Limb (tissue), 2 donors: ENCODE measurements at regions not wholly inside any gene's neighbourhood (a gene's known extent, or its start where the extent isn't known, plus 50 kb on each side); places are given as distances from the start of the nearest gene placed in this dataset.
"Not testable (repeated sequence)": the region's sequence is repeated elsewhere in the genome, so short reads cannot be mapped to it uniquely, and the experiment has no call there.

Source experiments
- DNase-seq, 2 donors: peaks; one replicate each; pipeline ENCODE4 v3.0.0-alpha.2; 2016; ENCODE audit errors: extremely low spot score in 2 of 2

DNA sequence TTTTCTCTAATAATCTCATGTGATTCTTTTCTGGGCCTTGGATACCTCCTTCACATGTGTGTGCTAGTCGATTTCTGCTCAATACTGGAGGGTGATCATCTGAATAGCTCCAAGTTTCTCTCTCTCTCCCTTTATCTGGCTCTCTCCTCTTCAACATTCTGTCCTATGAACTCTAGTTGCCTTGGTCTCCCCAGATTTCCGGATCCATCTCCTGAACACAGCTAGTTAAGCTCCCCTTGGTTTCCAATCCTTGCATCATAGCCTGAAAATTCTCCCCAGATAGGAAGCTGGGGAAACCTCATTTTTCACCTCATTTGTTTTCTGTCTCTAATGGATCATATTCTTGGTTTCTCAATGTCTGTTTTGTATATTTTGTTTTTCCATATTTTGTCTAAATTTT is 832.3 kb downstream of the MTRR start:
- DNase-seq, result no peak

- no peak for DNase-seq
Measured at GRCh38 chr5:8710426-8710930, 835.4 kb downstream of the SEMA5A start.

DNA sequence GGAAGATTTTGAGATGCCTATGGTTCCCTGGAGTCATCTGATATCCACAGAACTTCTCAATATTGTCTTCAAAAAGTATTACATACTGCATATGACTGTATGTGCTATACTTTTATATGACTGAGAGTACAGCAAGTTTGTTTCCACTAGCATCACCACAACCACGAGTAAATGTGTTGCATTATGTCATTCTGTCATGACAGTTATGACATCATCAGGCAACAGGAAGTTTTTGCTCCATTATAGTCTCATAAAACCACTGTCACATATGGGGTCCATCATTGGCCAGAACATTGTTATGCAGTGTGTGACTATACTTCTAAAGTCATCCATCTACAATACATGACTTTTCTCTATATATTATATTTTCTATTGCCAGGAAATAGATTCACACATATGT is 831.7 kb downstream of the SEMA5A start:
- DNase-seq, result no peak

GRCh38 chr5:8714861-8715260 is 831.0 kb downstream of the SEMA5A start:
- no peak for DNase-seq

DNA sequence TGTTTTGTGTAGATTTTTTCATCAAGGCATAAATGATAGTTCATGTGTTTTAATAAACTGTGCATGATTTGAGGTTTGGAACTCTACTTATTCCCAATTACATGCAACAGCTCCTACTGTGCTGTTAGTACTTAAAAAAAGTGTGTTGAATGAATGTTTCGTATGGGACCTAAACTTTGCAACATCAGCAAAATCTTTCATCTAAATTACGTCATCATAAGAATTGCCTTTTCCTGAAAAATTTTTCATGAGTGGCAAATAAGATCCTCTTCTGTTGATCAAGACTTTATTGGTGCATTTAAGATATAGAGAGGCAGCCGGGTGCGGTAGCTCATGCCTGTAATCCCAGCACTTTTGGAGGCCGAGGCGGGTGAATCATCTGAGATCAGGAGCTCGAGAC is 826.1 kb downstream of the SEMA5A start:
- no peak for DNase-seq

DNA sequence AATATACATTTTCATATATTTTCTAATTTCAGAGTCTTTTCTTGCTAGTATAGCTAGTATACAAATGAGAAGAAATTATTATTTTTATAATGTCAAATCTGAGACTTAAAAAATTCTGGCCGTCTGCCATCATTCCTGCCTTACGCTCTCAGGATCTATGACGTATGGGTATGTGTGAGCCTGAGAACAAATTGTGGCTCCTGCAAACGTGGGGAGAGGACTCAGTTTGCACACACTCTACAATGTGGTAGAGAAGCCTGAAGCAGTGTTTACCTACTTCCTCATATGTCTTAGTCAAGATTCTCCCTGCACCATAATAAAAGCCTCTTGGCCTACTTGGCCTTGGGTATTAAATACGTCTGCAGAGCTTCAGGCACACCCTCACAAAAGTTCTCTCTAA is 825.4 kb downstream of the SEMA5A start:
- no peak for DNase-seq

DNA sequence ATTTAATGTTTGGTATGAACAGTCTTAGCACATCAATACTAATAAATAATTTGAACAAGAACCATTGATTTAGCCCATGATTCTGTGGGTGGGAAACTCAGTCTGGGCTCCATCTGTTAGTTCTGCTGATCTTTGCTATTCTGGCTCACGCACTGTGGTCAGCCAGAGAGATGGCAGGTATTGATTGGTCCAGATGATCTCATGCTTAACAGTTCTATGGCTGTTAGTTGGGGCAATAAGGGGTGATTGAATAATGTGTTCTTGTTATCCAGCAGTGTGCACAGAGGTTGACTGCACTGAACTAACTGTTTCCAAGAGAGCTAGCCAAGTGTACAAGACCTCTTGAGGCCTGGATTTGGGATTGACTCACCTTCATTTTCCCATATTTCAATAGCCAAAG is 824.3 kb downstream of the SEMA5A start:
- DNase-seq, result no peak

DNA sequence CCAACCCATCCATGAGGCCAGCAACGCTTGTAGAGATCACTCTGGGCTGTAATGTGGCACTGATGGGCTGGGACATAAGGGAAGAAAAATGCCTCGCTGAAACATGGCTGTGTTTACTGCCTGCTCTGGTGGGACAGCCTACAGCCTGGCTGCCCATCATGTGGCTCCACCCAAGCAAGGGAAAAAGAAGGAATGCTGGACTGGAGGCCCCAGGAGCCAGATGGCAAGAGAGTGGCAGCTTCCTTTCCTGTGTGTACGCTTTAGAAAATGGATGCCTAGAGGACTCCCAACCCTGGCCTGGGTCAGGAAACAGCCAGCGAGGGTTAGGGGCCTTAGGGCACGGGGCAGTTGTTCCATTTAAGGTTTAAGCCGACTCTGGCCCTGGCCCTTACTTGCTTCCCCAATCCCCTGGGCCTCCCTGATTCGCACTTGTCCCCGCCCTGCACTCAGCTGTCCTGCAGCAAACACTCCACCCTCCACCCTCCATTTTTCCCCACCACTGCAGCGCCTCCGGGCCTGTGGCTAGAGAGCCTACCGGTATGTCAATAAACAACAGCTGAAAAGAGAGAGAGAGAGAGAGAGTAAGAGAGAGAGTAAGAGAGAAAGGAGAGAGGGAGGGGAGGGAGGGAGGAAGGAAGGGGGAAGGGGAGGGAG is 819.4 kb downstream of the SEMA5A start:
- DNase-seq, result no peak

DNA sequence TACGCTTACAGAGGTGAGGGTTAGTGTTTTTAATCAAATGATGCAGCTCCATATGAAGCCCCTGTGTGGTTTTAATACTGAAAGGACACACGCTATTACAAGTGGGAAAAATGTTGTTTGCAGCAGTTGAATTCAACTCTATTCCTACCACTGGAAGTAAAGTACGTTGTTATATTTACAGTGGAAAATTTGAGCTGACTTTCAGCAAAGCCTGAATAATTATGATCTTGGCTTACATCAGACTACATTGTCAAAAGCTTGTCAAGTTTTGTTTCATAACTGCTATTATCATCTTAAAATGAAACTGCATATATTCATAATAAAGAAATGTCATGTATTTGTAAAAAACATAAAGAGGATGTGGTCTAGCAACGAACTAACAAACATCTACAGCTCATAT is 818.5 kb downstream of the SEMA5A start:
- no peak for DNase-seq

DNA sequence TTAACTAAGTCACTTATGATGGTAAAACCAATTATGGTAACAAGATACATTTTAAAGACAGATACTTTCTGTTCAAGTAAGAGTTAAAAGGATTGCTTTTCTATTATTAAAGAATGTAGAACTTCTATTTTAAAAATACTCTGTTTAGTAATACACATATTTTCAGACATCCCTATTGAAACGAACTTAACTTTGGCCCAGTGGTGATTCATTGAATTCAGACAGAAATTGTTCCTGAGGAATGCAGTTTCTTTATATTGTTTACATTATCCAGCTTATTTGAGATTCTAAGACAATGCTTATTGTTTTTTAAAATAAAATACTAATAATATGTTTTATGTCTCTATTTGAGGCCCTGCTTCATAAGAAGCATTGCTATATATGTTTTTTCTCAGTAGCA is 816.4 kb downstream of the SEMA5A start:
- DNase-seq, result no peak

GRCh38 chr5:8730194-8730593 is 815.7 kb downstream of the SEMA5A start:
- DNase-seq, result no peak

GRCh38 chr5:8731110-8731509 is 814.8 kb downstream of the SEMA5A start:
- DNase-seq, result not testable (repeated sequence)

- DNase-seq, result no peak
Measured at GRCh38 chr5:8740595-8740994, 805.3 kb downstream of the SEMA5A start.

- no peak for DNase-seq
Measured at GRCh38 chr5:8749556-8749955, 796.3 kb downstream of the SEMA5A start.

GRCh38 chr5:8750100-8750499 is 795.8 kb downstream of the SEMA5A start:
- no peak for DNase-seq

GRCh38 chr5:8751971-8752370 is 793.9 kb downstream of the SEMA5A start:
- DNase-seq, result no peak

DNA sequence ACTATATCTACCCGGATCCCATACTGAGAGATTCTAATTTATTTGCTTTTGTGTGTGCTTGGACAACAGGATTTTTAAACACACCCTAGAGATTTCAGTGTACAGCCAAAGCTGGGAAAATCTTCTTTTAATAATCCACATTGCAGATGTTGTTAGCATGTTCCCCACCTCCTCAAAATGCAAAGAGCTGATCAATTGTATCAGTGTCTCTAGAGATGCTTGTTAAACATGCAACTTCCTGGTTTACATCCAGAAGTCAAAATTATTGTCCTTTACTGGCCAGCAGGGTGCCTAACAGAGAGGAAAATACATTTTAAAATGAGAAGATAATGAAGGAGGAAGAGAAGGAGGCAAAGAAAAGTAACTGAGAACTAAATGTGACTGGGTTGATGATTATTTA is 793.3 kb downstream of the SEMA5A start:
- DNase-seq, result peak in 1 of 2 donors; percentile 53

- peak in 1 of 2 donors; percentile 15 for DNase-seq
Measured at GRCh38 chr5:8756498-8757084, 789.3 kb downstream of the SEMA5A start.

DNA sequence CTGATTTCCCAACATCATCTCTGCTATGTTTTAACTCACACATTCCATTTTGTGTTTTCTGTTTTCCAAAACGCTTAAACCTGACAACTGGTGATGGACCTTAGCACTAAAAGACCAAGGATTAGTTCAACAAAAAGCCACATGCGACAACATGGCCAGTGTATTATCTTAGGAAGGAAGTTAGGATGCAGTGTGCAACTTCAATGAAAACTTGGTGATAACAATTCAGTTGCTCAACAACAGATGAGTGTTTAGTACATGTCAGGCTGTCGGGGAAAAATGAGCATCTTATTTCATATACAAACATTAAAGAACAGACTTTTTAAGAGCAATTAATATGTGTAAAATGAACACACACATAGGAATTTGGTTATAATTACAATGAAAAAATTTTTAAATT is 780.0 kb downstream of the SEMA5A start:
- no peak for DNase-seq

DNA sequence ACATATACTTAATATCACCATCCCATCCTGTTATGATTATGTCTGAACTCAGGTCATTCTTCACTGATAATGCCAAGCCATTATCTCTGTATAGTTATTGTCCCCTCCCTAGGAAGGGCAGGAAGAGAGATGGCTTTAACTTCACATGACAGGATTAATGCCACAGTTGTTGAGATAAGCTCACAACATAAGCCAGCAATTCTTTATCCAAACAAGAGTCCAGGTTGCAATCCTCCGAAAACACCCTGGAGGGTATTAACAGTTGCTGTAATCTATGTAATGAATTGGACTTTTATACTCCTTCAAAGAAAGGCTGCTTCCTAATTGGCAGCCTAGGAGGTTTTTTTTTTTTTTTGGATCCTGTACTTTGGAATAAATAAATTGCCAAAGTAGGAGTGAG is 779.4 kb downstream of the SEMA5A start:
- DNase-seq, result no peak

GRCh38 chr5:8767111-8767510 is 778.8 kb downstream of the SEMA5A start:
- DNase-seq, result no peak

GRCh38 chr5:8767746-8768145 is 778.1 kb downstream of the SEMA5A start:
- DNase-seq, result no peak

DNA sequence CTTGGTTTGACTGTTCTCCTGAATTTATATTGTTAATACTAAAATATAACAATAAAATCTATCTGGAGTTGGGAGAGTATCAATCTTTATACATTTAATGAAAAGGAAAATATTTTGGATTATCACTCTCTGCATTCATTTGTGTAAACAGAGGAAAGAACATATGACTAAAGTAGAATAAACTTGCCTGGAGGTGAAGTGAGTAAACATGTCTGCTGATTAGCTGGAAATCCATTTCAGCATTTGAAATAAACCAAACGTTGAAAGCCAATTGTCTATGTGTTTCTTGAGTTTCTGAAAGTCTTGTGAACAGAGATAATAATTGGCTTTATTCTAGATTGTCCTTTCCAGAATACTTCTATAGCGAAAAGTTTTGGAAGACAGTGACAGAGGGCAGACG is 776.2 kb downstream of the SEMA5A start:
- DNase-seq, result no peak
